Peyer's patch (tissue), 4 donors: ENCODE measurements at regions not wholly inside any gene's neighbourhood (a gene's known extent, or its start where the extent isn't known, plus 50 kb on each side); places are given as distances from the start of the nearest gene placed in this dataset.

Experiments used
- DNase-seq, 3 donors: peaks; one replicate each; pipeline ENCODE4 v3.0.0-alpha.2; 2017 to 2019
- H3K27ac ChIP-seq, 4 donors: fragments of 200-600 bp; sonication (generic); one replicate each; pipeline ENCODE4 v1.5.1; 2016 to 2019
- H3K27me3 ChIP-seq, 2 donors: fragments of 200-600 bp; sonication (generic); one replicate each; pipeline ENCODE4 v1.5.1; 2019
- H3K36me3 ChIP-seq, 3 donors: fragments of 200-600 bp; sonication (generic); one replicate each; pipeline ENCODE4 v1.5.1; 2016 to 2019
- H3K4me1 ChIP-seq, 4 donors: fragments of 200-600 bp; sonication (generic); one replicate each; pipeline ENCODE4 v1.5.1; 2016 to 2019
- H3K4me3 ChIP-seq, 4 donors: fragments of 200-600 bp; sonication (generic); 1 replicate in 3 of 4; 2 replicates in 1 of 4; pipeline ENCODE4 v1.5.1; 2016 to 2019; ENCODE audit warnings: mild to moderate bottlenecking in 1 of 4
- H3K9me3 ChIP-seq, 4 donors: fragments of 200-600 bp; sonication (generic); one replicate each; pipeline ENCODE4 v1.5.1; 2016 to 2019; ENCODE audit warnings: mild to moderate bottlenecking in 1 of 4
- POLR2A ChIP-seq, 2 donors: fragments of 450-650 bp; IDR thresholded peaks; one replicate each; pipeline ENCODE4 v1.5.1; 2017; ENCODE audit warnings: antibody characterized with exemption in 2 of 2, mild to moderate bottlenecking in 2 of 2, moderate library complexity in 2 of 2
- TF ChIP-seq, protein P1 (sequence below), 6 experiments: fragments of 450-650 bp in 4 of 6; fragments of 200-600 bp in 2 of 6; sonication (generic) in 1 of 6; IDR thresholded peaks; one replicate each; pipeline ENCODE4 v1.5.1; 2017 to 2019; ENCODE audit warnings: antibody characterized with exemption in 6 of 6, mild to moderate bottlenecking in 3 of 6, moderate library complexity in 1 of 6

DNA sequence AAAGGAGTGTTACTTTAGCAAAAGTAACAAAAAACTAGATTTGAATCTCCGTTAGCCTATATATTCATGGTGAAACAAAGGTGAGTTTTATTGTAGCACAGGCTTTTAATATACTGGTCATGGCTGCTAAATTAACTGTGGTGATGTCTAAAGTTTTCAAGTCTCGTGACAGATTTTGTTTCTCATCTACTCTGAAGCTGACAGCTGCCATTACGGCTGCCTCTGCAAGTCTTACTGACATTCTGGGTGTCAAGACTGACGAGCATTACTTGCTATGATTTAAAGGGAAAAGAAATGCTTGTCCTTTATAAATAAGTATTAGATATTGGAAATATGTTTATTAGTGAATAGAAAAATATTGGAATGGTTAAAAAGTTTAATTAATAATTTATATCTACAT, 207.7 kb downstream of the DSEL start:
- Histone ChIP-seq H3K36me3 (no peaks in the 10 kb centered on the region), H3K27me3 (no peaks in the 10 kb centered on the region), H3K9me3 (no peaks in the 10 kb centered on the region), H3K4me3 (no peak overlapping the region), H3K27ac (no peak overlapping the region), H3K4me1 (no peaks in the 10 kb centered on the region)
- DNase-seq = no peak
- TF ChIP-seq, protein P1, sequence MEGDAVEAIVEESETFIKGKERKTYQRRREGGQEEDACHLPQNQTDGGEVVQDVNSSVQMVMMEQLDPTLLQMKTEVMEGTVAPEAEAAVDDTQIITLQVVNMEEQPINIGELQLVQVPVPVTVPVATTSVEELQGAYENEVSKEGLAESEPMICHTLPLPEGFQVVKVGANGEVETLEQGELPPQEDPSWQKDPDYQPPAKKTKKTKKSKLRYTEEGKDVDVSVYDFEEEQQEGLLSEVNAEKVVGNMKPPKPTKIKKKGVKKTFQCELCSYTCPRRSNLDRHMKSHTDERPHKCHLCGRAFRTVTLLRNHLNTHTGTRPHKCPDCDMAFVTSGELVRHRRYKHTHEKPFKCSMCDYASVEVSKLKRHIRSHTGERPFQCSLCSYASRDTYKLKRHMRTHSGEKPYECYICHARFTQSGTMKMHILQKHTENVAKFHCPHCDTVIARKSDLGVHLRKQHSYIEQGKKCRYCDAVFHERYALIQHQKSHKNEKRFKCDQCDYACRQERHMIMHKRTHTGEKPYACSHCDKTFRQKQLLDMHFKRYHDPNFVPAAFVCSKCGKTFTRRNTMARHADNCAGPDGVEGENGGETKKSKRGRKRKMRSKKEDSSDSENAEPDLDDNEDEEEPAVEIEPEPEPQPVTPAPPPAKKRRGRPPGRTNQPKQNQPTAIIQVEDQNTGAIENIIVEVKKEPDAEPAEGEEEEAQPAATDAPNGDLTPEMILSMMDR (IDR thresholded peaks at IDR 0.05) = no peak
- TF ChIP-seq POLR2A (IDR thresholded peaks at IDR 0.05) = no peak

DNA sequence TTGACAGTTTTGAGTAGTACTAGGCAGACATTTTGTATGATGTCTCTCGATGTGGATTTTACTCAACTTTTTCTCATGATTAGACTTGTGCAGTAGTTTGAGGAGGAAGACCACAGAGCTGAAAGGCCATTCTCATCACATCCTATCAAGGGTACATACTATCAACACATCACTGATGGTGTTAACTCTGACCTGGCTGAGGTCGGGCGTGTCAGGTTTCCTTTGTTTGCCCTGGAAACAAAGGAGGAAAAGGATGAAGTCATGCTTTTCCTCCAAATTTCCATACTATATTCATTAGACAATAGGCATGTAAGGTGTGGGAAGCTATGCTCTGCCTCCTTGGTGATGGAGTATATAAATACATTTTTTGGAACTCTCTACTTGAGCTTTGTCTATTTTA, 211.1 kb downstream of the DSEL start:
- DNase-seq = no peak
- H3K4me3 ChIP-seq = no peak overlapping the region
- H3K36me3 ChIP-seq = no peaks in the 10 kb centered on the region
- H3K4me1 ChIP-seq = no peaks in the 10 kb centered on the region
- H3K27ac ChIP-seq = no peak overlapping the region
- TF ChIP-seq POLR2A (IDR thresholded peaks at IDR 0.05) = no peak
- TF ChIP-seq, protein P1 (IDR thresholded peaks at IDR 0.05) = no peak
- no peaks in the 10 kb centered on the region for H3K27me3 ChIP-seq
- H3K9me3 ChIP-seq = peaks cover 0 to 4% (median 1%) of the 10 kb centered on the region in 4 donors

DNA sequence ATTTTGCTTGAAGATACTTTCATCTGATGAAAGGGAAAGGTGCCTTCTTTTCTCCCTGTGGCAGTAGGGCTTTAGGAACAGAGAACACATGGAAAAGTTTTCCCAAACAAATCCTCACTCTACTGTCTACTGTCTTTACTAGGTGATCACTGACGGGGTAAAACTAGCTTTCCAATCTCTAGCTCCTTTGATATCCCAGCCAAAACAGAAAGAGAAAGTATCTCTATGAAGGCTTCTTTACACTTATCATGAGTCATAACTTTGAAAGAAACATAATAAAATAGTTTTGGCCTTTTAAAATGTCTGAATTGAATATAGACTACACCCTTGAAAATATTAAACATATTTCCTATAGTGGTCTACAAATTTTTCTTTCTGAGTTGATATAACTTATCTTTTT, 214.5 kb downstream of the DSEL start:
- no peaks in the 10 kb centered on the region for H3K4me1 ChIP-seq
- H3K9me3 ChIP-seq = peaks cover 0 to 6% (median 3%) of the 10 kb centered on the region in 4 donors
- no peak overlapping the region for H3K27ac ChIP-seq
- no peak for TF ChIP-seq POLR2A (IDR thresholded peaks at IDR 0.05)
- TF ChIP-seq, protein P1 (IDR thresholded peaks at IDR 0.05) = no peak
- DNase-seq = no peak
- no peaks in the 10 kb centered on the region for H3K27me3 ChIP-seq
- no peaks in the 10 kb centered on the region for H3K36me3 ChIP-seq
- no peak overlapping the region for H3K4me3 ChIP-seq

DNA sequence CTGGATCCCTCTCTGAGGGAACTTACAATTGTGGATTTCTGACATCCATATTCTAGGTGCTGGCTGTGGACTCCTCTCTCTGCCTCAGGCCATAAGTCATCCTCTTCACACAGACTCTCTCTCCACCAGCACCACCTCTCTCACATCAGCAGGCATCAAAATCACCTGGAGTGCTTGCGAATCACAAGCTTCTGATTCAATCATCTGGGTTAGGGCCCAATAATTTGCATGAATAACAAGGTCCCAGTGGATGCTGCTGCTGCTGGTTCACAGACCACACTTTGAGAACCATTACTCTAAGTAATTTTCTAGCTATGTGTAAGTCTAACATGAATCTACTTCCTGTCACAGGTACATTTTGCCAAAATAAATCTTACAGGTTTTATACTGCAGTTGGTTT, 214.9 kb downstream of the DSEL start:
- H3K4me1 ChIP-seq = no peaks in the 10 kb centered on the region
- no peak overlapping the region for H3K27ac ChIP-seq
- peaks cover 0 to 6% (median 3%) of the 10 kb centered on the region in 4 donors for H3K9me3 ChIP-seq
- no peak for TF ChIP-seq POLR2A (IDR thresholded peaks at IDR 0.05)
- TF ChIP-seq, protein P1 (IDR thresholded peaks at IDR 0.05) = no peak
- H3K4me3 ChIP-seq = no peak overlapping the region
- no peaks in the 10 kb centered on the region for H3K36me3 ChIP-seq
- H3K27me3 ChIP-seq = no peaks in the 10 kb centered on the region
- DNase-seq = no peak

DNA sequence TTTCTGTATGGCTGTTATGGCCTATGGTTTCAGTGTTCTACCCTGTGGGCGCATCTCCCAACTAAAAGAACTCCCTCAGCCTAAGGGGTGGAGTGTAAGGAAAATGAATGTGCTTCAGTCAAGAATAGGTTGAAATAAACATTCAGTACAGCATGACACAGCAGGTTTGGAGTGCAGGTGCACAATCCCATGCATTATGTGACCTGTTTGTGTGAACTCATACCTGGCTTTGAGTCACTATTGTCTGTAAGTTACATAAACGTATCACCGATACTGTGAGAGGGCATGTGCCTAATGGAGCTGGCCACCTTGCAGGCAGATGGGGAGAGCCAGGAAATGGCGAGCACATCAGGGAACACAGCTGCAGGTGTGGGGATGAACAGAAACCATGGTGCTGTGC, 216.0 kb downstream of the DSEL start:
- H3K9me3 ChIP-seq = peaks cover 0 to 6% (median 3%) of the 10 kb centered on the region in 4 donors
- TF ChIP-seq, protein P1 (IDR thresholded peaks at IDR 0.05) = no peak
- TF ChIP-seq POLR2A (IDR thresholded peaks at IDR 0.05) = no peak
- no peaks in the 10 kb centered on the region for H3K4me1 ChIP-seq
- H3K27ac ChIP-seq = no peak overlapping the region
- H3K36me3 ChIP-seq = no peaks in the 10 kb centered on the region
- H3K4me3 ChIP-seq = no peak overlapping the region
- no peaks in the 10 kb centered on the region for H3K27me3 ChIP-seq
- no peak for DNase-seq

DNA sequence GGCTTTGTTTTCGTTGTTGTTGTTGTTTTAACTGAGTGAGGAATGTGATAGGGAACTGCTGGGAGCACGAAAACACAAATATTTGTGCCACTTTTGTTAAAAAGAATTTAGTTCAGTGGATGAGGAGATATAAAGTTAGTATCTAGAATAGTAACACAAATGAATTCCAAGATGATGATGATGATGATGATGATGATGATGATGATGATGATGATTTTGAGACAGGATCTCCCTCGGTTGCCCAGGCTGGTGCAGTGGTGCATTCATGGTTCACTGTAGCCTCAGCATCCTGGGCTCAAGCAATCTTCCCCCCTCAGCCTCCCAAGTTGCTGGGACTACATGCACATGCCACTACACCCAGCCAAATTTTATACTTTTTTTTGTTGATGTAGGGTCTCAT, 223.7 kb downstream of the DSEL start:
- no peaks in the 10 kb centered on the region for H3K27me3 ChIP-seq
- no peaks in the 10 kb centered on the region for H3K36me3 ChIP-seq
- H3K4me3 ChIP-seq = no peak overlapping the region
- H3K4me1 ChIP-seq = no peaks in the 10 kb centered on the region
- H3K9me3 ChIP-seq = no peaks in the 10 kb centered on the region
- no peak overlapping the region for H3K27ac ChIP-seq
- TF ChIP-seq, protein P1 (IDR thresholded peaks at IDR 0.05) = no peak
- no peak for TF ChIP-seq POLR2A (IDR thresholded peaks at IDR 0.05)
- DNase-seq = no peak
